ENCODE measurements at regions not wholly inside any gene's neighbourhood (a gene's known extent, or its start where the extent isn't known, plus 50 kb on each side); places are given as distances from the start of the nearest gene placed in this dataset.
"Not testable (repeated sequence)": the region's sequence is repeated elsewhere in the genome, so short reads cannot be mapped to it uniquely, and the experiment has no call there.

- no peak overlapping the region for H3K14ac ChIP-seq (ENCODE audit: low read length)
These were observed 81.9 kb upstream of the NR5A2 start for GRCh38 chr1:199945591-199945990.

GRCh38 chr1:199946305-199947155 is 81.0 kb upstream of the NR5A2 start:
- Histone ChIP-seq H2AK5ac (ENCODE audit: low read length) (no peak overlapping the region), H2AFZ (ENCODE audit: insufficient read depth, low read length, poor library complexity) (no peak overlapping the region), H3K4me3 (ENCODE audit: low read depth, low read length) (no peak overlapping the region), H3K79me2 (ENCODE audit: control insufficient read depth, insufficient read depth, low read length, poor library complexity) (no peaks in the 10 kb centered on the region), H3K27ac (ENCODE audit: low read depth, low read length) (no peak overlapping the region), H2BK5ac (ENCODE audit: low read depth, low read length, poor library complexity) (no peak overlapping the region), H4K91ac (ENCODE audit: low read depth, low read length) (no peak overlapping the region), H4K12ac (ENCODE audit: low read depth, low read length) (no peak overlapping the region), H3K14ac (ENCODE audit: low read length) (no peak overlapping the region), H2BK12ac (ENCODE audit: low read length) (no peak overlapping the region), H3K27me3 (ENCODE audit: insufficient read depth, low read length) (no peaks in the 10 kb centered on the region), H3K23ac (ENCODE audit: low read length) (no peak overlapping the region), H2BK120ac (ENCODE audit: insufficient read depth, low read length, poor library complexity) (no peak overlapping the region), H3K36me3 (ENCODE audit: control insufficient read depth in 1 of 2, insufficient read depth in 2 of 2, low read length in 2 of 2) (no peaks in the 10 kb centered on the region), H3K4me1 (ENCODE audit: control insufficient read depth in 1 of 2, insufficient read depth in 2 of 2, low read length in 2 of 2) (no peaks in the 10 kb centered on the region), H3K9me3 (ENCODE audit: insufficient read depth, low read depth, low read length) (no peaks in the 10 kb centered on the region), H3K79me1 (ENCODE audit: low read length) (no peaks in the 10 kb centered on the region), H4K8ac (ENCODE audit: low read depth, low read length) (no peak overlapping the region), H3K9ac (ENCODE audit: low read length) (no peak overlapping the region), H3K4me2 (ENCODE audit: low read length) (no peak overlapping the region), H3K18ac (ENCODE audit: low read length) (no peak overlapping the region), H3K4ac (ENCODE audit: low read depth, low read length) (no peak overlapping the region)
- DNase-seq, result no peak
- WGBS (ENCODE audit: extremely low coverage, insufficient coverage, insufficient read length), result no CpG with 5 or more reads among the region's 7 CpGs

More at GRCh38 chr1:199945591-199945990, 81.9 kb upstream of the NR5A2 start:
- H2BK5ac ChIP-seq (ENCODE audit: low read depth, low read length, poor library complexity), result no peak overlapping the region
- H3K4me3 ChIP-seq (ENCODE audit: low read depth, low read length), result no peak overlapping the region
- H3K27ac ChIP-seq (ENCODE audit: low read depth, low read length), result no peak overlapping the region
- no peaks in the 10 kb centered on the region for H3K9me3 ChIP-seq (ENCODE audit: insufficient read depth, low read depth, low read length)
- no peak overlapping the region for H3K18ac ChIP-seq (ENCODE audit: low read length)
- H4K91ac ChIP-seq (ENCODE audit: low read depth, low read length), result no peak overlapping the region
- H4K8ac ChIP-seq (ENCODE audit: low read depth, low read length), result no peak overlapping the region
- no peak overlapping the region for H3K9ac ChIP-seq (ENCODE audit: low read length)
- H2AFZ ChIP-seq (ENCODE audit: insufficient read depth, low read length, poor library complexity), result no peak overlapping the region
- H3K79me2 ChIP-seq (ENCODE audit: control insufficient read depth, insufficient read depth, low read length, poor library complexity), result no peaks in the 10 kb centered on the region
- H4K12ac ChIP-seq (ENCODE audit: low read depth, low read length), result no peak overlapping the region
- no peaks in the 10 kb centered on the region for H3K27me3 ChIP-seq (ENCODE audit: insufficient read depth, low read length)
- WGBS (ENCODE audit: extremely low coverage, insufficient coverage, insufficient read length), result no CpG with 5 or more reads among the region's 1 CpG
- H2BK12ac ChIP-seq (ENCODE audit: low read length), result no peak overlapping the region
- no peaks in the 10 kb centered on the region for H3K36me3 ChIP-seq (ENCODE audit: control insufficient read depth in 1 of 2, insufficient read depth in 2 of 2, low read length in 2 of 2)
- no peaks in the 10 kb centered on the region for H3K79me1 ChIP-seq (ENCODE audit: low read length)
- no peak overlapping the region for H2AK5ac ChIP-seq (ENCODE audit: low read length)
- DNase-seq, result no peak
- H3K23ac ChIP-seq (ENCODE audit: low read length), result no peak overlapping the region
- H3K4me2 ChIP-seq (ENCODE audit: low read length), result no peak overlapping the region
- no peak overlapping the region for H2BK120ac ChIP-seq (ENCODE audit: insufficient read depth, low read length, poor library complexity)
- no peaks in the 10 kb centered on the region for H3K4me1 ChIP-seq (ENCODE audit: control insufficient read depth in 1 of 2, insufficient read depth in 2 of 2, low read length in 2 of 2)
- H3K4ac ChIP-seq (ENCODE audit: low read depth, low read length), result no peak overlapping the region

- DNase-seq, result peak in 1 of 2 donors; percentile 45
- Histone ChIP-seq H3K27me3 (ENCODE audit: insufficient read depth, low read length) (no peaks in the 10 kb centered on the region), H4K12ac (ENCODE audit: low read depth, low read length) (peak overlapping the region; percentile 72), H3K4me1 (ENCODE audit: control insufficient read depth in 1 of 2, insufficient read depth in 2 of 2, low read length in 2 of 2) (no peaks in the 10 kb centered on the region), H3K9me3 (ENCODE audit: insufficient read depth, low read depth, low read length) (no peaks in the 10 kb centered on the region), H4K91ac (ENCODE audit: low read depth, low read length) (no peak overlapping the region), H2BK120ac (ENCODE audit: insufficient read depth, low read length, poor library complexity) (no peak overlapping the region), H2AFZ (ENCODE audit: insufficient read depth, low read length, poor library complexity) (peak overlapping the region; percentile 25), H3K79me2 (ENCODE audit: control insufficient read depth, insufficient read depth, low read length, poor library complexity) (no peaks in the 10 kb centered on the region), H3K4ac (ENCODE audit: low read depth, low read length) (no peak overlapping the region), H3K23ac (ENCODE audit: low read length) (no peak overlapping the region), H3K36me3 (ENCODE audit: control insufficient read depth in 1 of 2, insufficient read depth in 2 of 2, low read length in 2 of 2) (no peaks in the 10 kb centered on the region), H2BK5ac (ENCODE audit: low read depth, low read length, poor library complexity) (no peak overlapping the region), H2AK5ac (ENCODE audit: low read length) (no peak overlapping the region), H3K27ac (ENCODE audit: low read depth, low read length) (no peak overlapping the region), H3K4me3 (ENCODE audit: low read depth, low read length) (no peak overlapping the region), H2BK12ac (ENCODE audit: low read length) (no peak overlapping the region), H3K9ac (ENCODE audit: low read length) (no peak overlapping the region), H3K79me1 (ENCODE audit: low read length) (no peaks in the 10 kb centered on the region), H3K14ac (ENCODE audit: low read length) (no peak overlapping the region), H3K4me2 (ENCODE audit: low read length) (no peak overlapping the region), H4K8ac (ENCODE audit: low read depth, low read length) (no peak overlapping the region), H3K18ac (ENCODE audit: low read length) (no peak overlapping the region)
- no CpG with 5 or more reads among the region's 5 CpGs for WGBS (ENCODE audit: extremely low coverage, insufficient coverage, insufficient read length)
These were observed 78.8 kb upstream of the NR5A2 start for GRCh38 chr1:199948587-199949280.

- H3K4me1 ChIP-seq (ENCODE audit: control insufficient read depth in 1 of 2, insufficient read depth in 2 of 2, low read length in 2 of 2); DNase-seq; H2BK5ac ChIP-seq (ENCODE audit: low read depth, low read length, poor library complexity); H2AK5ac ChIP-seq (ENCODE audit: low read length); H3K27me3 ChIP-seq (ENCODE audit: insufficient read depth, low read length); H2AFZ ChIP-seq (ENCODE audit: insufficient read depth, low read length, poor library complexity); H4K8ac ChIP-seq (ENCODE audit: low read depth, low read length); H3K79me1 ChIP-seq (ENCODE audit: low read length); H2BK120ac ChIP-seq (ENCODE audit: insufficient read depth, low read length, poor library complexity); H3K9ac ChIP-seq (ENCODE audit: low read length); H3K4ac ChIP-seq (ENCODE audit: low read depth, low read length); H4K91ac ChIP-seq (ENCODE audit: low read depth, low read length); H3K79me2 ChIP-seq (ENCODE audit: control insufficient read depth, insufficient read depth, low read length, poor library complexity); H3K9me3 ChIP-seq (ENCODE audit: insufficient read depth, low read depth, low read length); H4K12ac ChIP-seq (ENCODE audit: low read depth, low read length); H2BK12ac ChIP-seq (ENCODE audit: low read length); H3K27ac ChIP-seq (ENCODE audit: low read depth, low read length); H3K4me2 ChIP-seq (ENCODE audit: low read length); H3K4me3 ChIP-seq (ENCODE audit: low read depth, low read length); H3K23ac ChIP-seq (ENCODE audit: low read length); H3K14ac ChIP-seq (ENCODE audit: low read length); H3K18ac ChIP-seq (ENCODE audit: low read length); H3K36me3 ChIP-seq (ENCODE audit: control insufficient read depth in 1 of 2, insufficient read depth in 2 of 2, low read length in 2 of 2): not testable (repeated sequence)
- WGBS (ENCODE audit: extremely low coverage, insufficient coverage, insufficient read length), result no CpG with 5 or more reads among the region's 6 CpGs
These were observed 76.5 kb upstream of the NR5A2 start for GRCh38 chr1:199951005-199951404.

Measured in trophoblast cell (in vitro differentiated cells and primary cell).